Pancreas (tissue), 10 donors: ENCODE measurements at regions not wholly inside any gene's neighbourhood (a gene's known extent, or its start where the extent isn't known, plus 50 kb on each side); places are given as distances from the start of the nearest gene placed in this dataset.

Experiments used
- ATAC-seq, 4 donors: fragments of 200-7000 bp; cut with Tn5 transposase; one replicate each; pipeline versions ENCODE4 v1.8.0 to v1.9.1; 2020; ENCODE audit warnings: mild to moderate bottlenecking in 4 of 4, moderate library complexity in 4 of 4
- DNase-seq, 6 donors: peaks; one replicate each; pipeline ENCODE4 v3.0.0-alpha.2; 2020
- FAIRE-seq: peaks from 2 replicates; lab custom pipeline; 2012; peaks lifted over from hg19 to GRCh38; lab: Jason Lieb, UNC
- H3K27ac ChIP-seq, 4 donors: fragments of 200-600 bp; sonication (generic); 1 replicate in 3 of 4; 2 replicates in 1 of 4; pipeline versions ENCODE4 v1.5.0 to v1.8.0; 2020
- H3K27me3 ChIP-seq, 4 donors: fragments of 200-600 bp; one replicate each; pipeline ENCODE4 v1.8.0; 2021
- H3K36me3 ChIP-seq, 3 donors: fragments of 200-600 bp; sonication (generic) in 1 of 3; one replicate each; pipeline versions ENCODE4 v1.5.0 to v1.8.0; 2020 to 2021
- H3K4me1 ChIP-seq, 3 donors: fragments of 200-600 bp; one replicate each; pipeline ENCODE4 v1.8.0; 2021
- H3K4me3 ChIP-seq, 4 donors: fragments of 200-600 bp; sonication (generic) in 2 of 4; one replicate each; pipeline versions ENCODE4 v1.5.0 to v1.8.0; 2020 to 2021
- H3K9me3 ChIP-seq, 4 donors: fragments of 200-600 bp; one replicate each; pipeline ENCODE4 v1.8.0; 2021
- WGBS, 2 donors: extraction: QIAGEN DNeasy Blood & Tissue Kit; methylation state at CpG; one replicate each; pipeline ENCODE4 v1.1.7; 2013; 5-methylcytosine and 5-hydroxymethylcytosine counted together
- intact Hi-C, 3 donors: fragments of 100-400 bp; cut with DNase I; formaldehyde crosslinking; loops; one replicate each; pipeline versions ENCODE4 v1.11.1 to v1.14.2; 2022
- TF ChIP-seq, protein P1 (sequence below), 4 donors: fragments of 200-600 bp; sonication (generic) in 3 of 4; IDR thresholded peaks; one replicate each; pipeline versions ENCODE4 v1.5.0 to v1.8.0; 2021; ENCODE audit warnings: antibody characterized with exemption in 4 of 4
- donor health status: healthy with polysubstance abuse.
- donor health status: DM: no; HTN: no; CAD: no; lungs with moderate emphysema.
- donor health status: DM: no; HTN: no; CAD: no.
- donor health status: control.
- donor health status: control.
- donor health status: Bipolar disorder and iron deficiency.
- donor health status: DM: yes; HTN: yes; CAD: no.
- donor health status: DM: no; HTN: no; CAD: no.
- donor health status: DM: no; HTN: no; CAD: no.
- donor health status: DM: yes; HTN: yes; CAD: no.

DNA sequence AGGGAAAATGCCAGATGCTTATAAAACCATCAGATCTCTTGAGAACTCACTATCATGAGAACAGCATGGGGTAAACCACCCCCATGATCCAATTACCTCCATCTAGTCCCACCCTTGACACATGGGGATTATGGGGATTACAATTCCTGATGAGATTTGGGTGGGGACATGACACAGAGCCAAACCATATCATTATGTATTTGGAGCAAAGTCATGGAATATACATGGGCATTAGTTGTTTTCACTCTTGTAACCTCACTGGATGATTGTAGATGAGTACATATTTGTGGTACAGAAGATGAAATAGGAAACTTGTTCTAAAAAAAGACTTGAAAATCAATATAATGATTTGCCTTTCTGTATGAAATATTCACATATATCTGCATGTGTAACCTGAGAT is 674.5 kb upstream of the BOD1L1 start:
- Histone ChIP-seq H3K27me3 (no peaks in the 10 kb centered on the region), H3K27ac (no peak overlapping the region), H3K4me1 (no peaks in the 10 kb centered on the region), H3K4me3 (no peak overlapping the region), H3K36me3 (no peaks in the 10 kb centered on the region), H3K9me3 (no peaks in the 10 kb centered on the region)
- ATAC-seq: no peak
- TF ChIP-seq, protein P1, sequence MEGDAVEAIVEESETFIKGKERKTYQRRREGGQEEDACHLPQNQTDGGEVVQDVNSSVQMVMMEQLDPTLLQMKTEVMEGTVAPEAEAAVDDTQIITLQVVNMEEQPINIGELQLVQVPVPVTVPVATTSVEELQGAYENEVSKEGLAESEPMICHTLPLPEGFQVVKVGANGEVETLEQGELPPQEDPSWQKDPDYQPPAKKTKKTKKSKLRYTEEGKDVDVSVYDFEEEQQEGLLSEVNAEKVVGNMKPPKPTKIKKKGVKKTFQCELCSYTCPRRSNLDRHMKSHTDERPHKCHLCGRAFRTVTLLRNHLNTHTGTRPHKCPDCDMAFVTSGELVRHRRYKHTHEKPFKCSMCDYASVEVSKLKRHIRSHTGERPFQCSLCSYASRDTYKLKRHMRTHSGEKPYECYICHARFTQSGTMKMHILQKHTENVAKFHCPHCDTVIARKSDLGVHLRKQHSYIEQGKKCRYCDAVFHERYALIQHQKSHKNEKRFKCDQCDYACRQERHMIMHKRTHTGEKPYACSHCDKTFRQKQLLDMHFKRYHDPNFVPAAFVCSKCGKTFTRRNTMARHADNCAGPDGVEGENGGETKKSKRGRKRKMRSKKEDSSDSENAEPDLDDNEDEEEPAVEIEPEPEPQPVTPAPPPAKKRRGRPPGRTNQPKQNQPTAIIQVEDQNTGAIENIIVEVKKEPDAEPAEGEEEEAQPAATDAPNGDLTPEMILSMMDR (IDR thresholded peaks at IDR 0.05): no peak
- FAIRE-seq: no peak
- no peak for DNase-seq
- intact Hi-C loops: no loop called here

DNA sequence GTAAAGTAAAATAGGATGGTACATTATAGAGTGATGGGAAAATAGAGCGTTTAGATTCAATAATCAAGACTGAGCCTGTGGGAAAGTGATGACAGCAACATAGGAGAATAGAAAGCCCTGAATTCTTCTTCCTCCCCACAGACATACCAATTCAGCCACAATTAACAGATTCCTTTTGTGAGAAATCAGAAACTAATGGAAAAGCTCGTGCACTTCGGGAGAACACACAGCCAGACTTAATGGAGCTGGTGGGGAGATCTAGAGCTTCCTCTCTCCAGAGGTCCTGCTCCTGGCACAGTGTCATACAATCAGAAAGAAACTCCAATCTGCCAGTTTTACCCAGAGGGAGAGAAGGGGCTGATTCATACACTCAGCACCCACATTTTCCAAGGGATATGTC is 676.3 kb upstream of the BOD1L1 start:
- intact Hi-C loops: no loop called here
- H3K9me3 ChIP-seq: no peaks in the 10 kb centered on the region
- H3K4me1 ChIP-seq: peaks cover 0 to 9% (median 6%) of the 10 kb centered on the region in 3 donors
- WGBS, 2 donors: 76 to 82% methylated on average over 3 of the region's 3 CpGs
- no peak for DNase-seq
- no peak for ATAC-seq
- no peaks in the 10 kb centered on the region for H3K36me3 ChIP-seq
- TF ChIP-seq, protein P1 (IDR thresholded peaks at IDR 0.05): no peak
- no peak for FAIRE-seq
- H3K27me3 ChIP-seq: no peaks in the 10 kb centered on the region
- no peak overlapping the region for H3K27ac ChIP-seq
- H3K4me3 ChIP-seq: no peak overlapping the region

GRCh38 chr4:14308229-14308651 is 680.7 kb upstream of the BOD1L1 start:
- Histone ChIP-seq H3K4me1 (peaks cover 0 to 9% (median 6%) of the 10 kb centered on the region in 3 donors), H3K36me3 (no peaks in the 10 kb centered on the region), H3K27ac (no peak overlapping the region), H3K27me3 (no peaks in the 10 kb centered on the region), H3K9me3 (no peaks in the 10 kb centered on the region), H3K4me3 (no peak overlapping the region)
- DNase-seq (no peak), ATAC-seq (peak; percentile 64 to 82 (median 73)), FAIRE-seq (no peak)
- intact Hi-C loops: no loop called here
- TF ChIP-seq, protein P1 (IDR thresholded peaks at IDR 0.05): no peak

- Histone ChIP-seq H3K9me3 (no peaks in the 10 kb centered on the region), H3K27me3 (no peaks in the 10 kb centered on the region), H3K36me3 (no peaks in the 10 kb centered on the region), H3K4me1 (peaks cover 0 to 9% (median 6%) of the 10 kb centered on the region in 3 donors), H3K4me3 (no peak overlapping the region), H3K27ac (no peak overlapping the region)
- TF ChIP-seq, protein P1 (IDR thresholded peaks at IDR 0.05): no peak
- intact Hi-C loops: no loop called here
- WGBS, 2 donors: 63 to 64% methylated on average over 2 of the region's 2 CpGs
- peak in 2 of 4 donors; percentile 39 to 55 for ATAC-seq
- DNase-seq: no peak
- FAIRE-seq: no peak
Measured at GRCh38 chr4:14309431-14309830, 681.9 kb upstream of the BOD1L1 start.

DNA sequence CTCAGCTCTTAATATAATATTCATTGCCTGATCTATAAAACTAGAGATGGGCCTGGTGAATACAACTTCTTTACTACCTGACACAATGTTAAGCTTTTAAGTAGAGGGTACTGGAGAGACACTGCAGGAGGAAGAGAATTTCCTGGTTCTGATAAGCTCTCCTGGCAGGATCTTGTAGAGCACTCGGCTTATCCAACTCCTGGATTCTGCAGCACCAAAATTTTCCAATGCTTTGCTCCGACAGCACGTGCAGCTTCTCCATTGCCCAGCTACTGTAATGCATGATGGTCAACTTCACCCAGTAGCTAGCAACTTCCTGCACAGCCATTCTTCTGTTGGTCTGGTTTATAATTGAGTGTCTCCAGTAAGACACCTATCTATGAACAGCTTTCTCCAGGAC is 686.2 kb upstream of the BOD1L1 start:
- peaks cover 0 to under 1% (median 0%) of the 10 kb centered on the region in 3 donors for H3K4me1 ChIP-seq
- H3K27me3 ChIP-seq: no peaks in the 10 kb centered on the region
- FAIRE-seq (no peak), DNase-seq (no peak), ATAC-seq (no peak)
- WGBS, 2 donors: 58 to 70% methylated on average over 3 of the region's 3 CpGs
- no peak overlapping the region for H3K27ac ChIP-seq
- intact Hi-C loops: no loop called here
- no peaks in the 10 kb centered on the region for H3K9me3 ChIP-seq
- no peak overlapping the region for H3K4me3 ChIP-seq
- TF ChIP-seq, protein P1 (IDR thresholded peaks at IDR 0.05): no peak
- H3K36me3 ChIP-seq: no peaks in the 10 kb centered on the region
